ENCODE measurements at regions not wholly inside any gene's neighbourhood (a gene's known extent, or its start where the extent isn't known, plus 50 kb on each side); places are given as distances from the start of the nearest gene placed in this dataset.

GRCh38 chr11:134480136-134480712 lies 68.2 kb upstream of the B3GAT1 start:
- no peak for DNase-seq

GRCh38 chr11:134479206-134480135 lies 67.4 kb upstream of the B3GAT1 start:
- DNase-seq = no peak

GRCh38 chr11:134478611-134479010 lies 66.6 kb upstream of the B3GAT1 start:
- no peak for DNase-seq

- DNase-seq = no peak
These were observed 66.1 kb upstream of the B3GAT1 start for GRCh38 chr11:134478176-134478575.

- no peak for DNase-seq
These were observed 65.4 kb upstream of the B3GAT1 start for GRCh38 chr11:134477486-134477885.

- DNase-seq = no peak
These were observed 64.5 kb upstream of the B3GAT1 start for GRCh38 chr11:134476435-134477021.

GRCh38 chr11:134475951-134476350 lies 63.9 kb upstream of the B3GAT1 start:
- no peak for DNase-seq

GRCh38 chr11:134474942-134475341 lies 62.9 kb upstream of the B3GAT1 start:
- no peak for DNase-seq

- DNase-seq = no peak
These were observed 62.2 kb upstream of the B3GAT1 start for GRCh38 chr11:134474070-134474860.

- DNase-seq = no peak
These were observed 59.8 kb upstream of the B3GAT1 start for GRCh38 chr11:134471716-134472455.

GRCh38 chr11:134471087-134471715 lies 59.2 kb upstream of the B3GAT1 start:
- no peak for DNase-seq

GRCh38 chr11:134470238-134470637 lies 58.2 kb upstream of the B3GAT1 start:
- no peak for DNase-seq

GRCh38 chr11:134469627-134470026 lies 57.6 kb upstream of the B3GAT1 start:
- DNase-seq = peak; percentile 1

- no peak for DNase-seq
These were observed 56.8 kb upstream of the B3GAT1 start for GRCh38 chr11:134468796-134469195.

GRCh38 chr11:134468081-134468668 lies 56.1 kb upstream of the B3GAT1 start:
- DNase-seq = no peak

GRCh38 chr11:134466610-134467567 lies 54.8 kb upstream of the B3GAT1 start:
- no peak for DNase-seq

- DNase-seq = no peak
These were observed 54.1 kb upstream of the B3GAT1 start for GRCh38 chr11:134466156-134466555.

GRCh38 chr11:134464981-134465730 lies 53.1 kb upstream of the B3GAT1 start:
- DNase-seq = no peak

GRCh38 chr11:134464196-134464595 lies 52.2 kb upstream of the B3GAT1 start:
- DNase-seq = no peak

GRCh38 chr11:134463716-134464115 lies 51.7 kb upstream of the B3GAT1 start:
- no peak for DNase-seq

All from NCI-H446 treated with DMSO at 0.1 percent for 48 hours (cell line).